ENCODE measurements at regions not wholly inside any gene's neighbourhood (a gene's known extent, or its start where the extent isn't known, plus 50 kb on each side); places are given as distances from the start of the nearest gene placed in this dataset.
A peak's percentile ranks its signal among the peaks of the same experiment; 100 is the strongest.
"Not testable (repeated sequence)": the region's sequence is repeated elsewhere in the genome, so short reads cannot be mapped to it uniquely, and the experiment has no call there.

- H3K4me1 Mint-ChIP-seq = no peaks in the 10 kb centered on the region
- no peaks in the 10 kb centered on the region for H3K9me3 ChIP-seq (ENCODE audit: control insufficient read depth in 2 of 2, low read length in 2 of 2)
- peaks cover 0 to 2% (median 0%) of the 10 kb centered on the region in 7 donors for H3K9me3 Mint-ChIP-seq
- no peaks in the 10 kb centered on the region for H3K36me3 Mint-ChIP-seq
- no peak overlapping the region for H3K4me3 Mint-ChIP-seq
- H3K27me3 ChIP-seq (ENCODE audit: control insufficient read depth, insufficient read depth, low read length) = no peaks in the 10 kb centered on the region
- H3K36me3 ChIP-seq (ENCODE audit: control insufficient read depth, insufficient read depth, low read length) = no peaks in the 10 kb centered on the region
- H3K4me1 ChIP-seq (ENCODE audit: control insufficient read depth, insufficient read depth, low read length, poor library complexity, severe bottlenecking) = no peaks in the 10 kb centered on the region
- DNase-seq = no peak
- H3K27ac Mint-ChIP-seq = peak overlapping the region in 1 of 3 donors; percentile 7
- no peak for ATAC-seq (ENCODE audit: low read depth in 2 of 2)
- H3K27ac ChIP-seq (ENCODE audit: insufficient read depth, low read length, poor library complexity, severe bottlenecking) = no peak overlapping the region
- peaks cover 5% of the 10 kb centered on the region for H3K27me3 Mint-ChIP-seq
- H3K4me3 ChIP-seq (ENCODE audit: low read depth, low read length) = no peak overlapping the region
Observed at GRCh38 chr2:63735263-63735662, 106.4 kb upstream of the UGP2 start.

DNA sequence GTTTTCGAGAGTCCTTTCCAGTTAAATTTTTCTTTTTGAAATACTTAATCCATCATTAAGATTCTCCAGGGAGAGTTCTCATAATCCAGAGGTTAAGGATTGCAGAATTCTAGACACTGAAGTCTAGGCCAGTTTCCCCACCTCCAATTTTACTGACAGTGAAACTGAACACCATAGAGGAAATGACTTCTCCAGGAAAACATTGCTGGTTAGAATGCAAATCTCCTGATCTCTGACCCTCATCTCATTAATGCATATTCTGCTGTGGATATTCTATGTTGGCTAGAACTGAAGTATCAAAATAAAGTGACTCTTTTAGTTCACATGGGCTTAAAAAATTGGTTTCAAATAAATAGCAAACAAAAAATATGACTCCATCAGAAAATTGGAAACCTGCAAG, 105.8 kb upstream of the UGP2 start:
- H3K9me3 Mint-ChIP-seq = peaks cover 0 to 2% (median 0%) of the 10 kb centered on the region in 7 donors
- H3K36me3 Mint-ChIP-seq = no peaks in the 10 kb centered on the region
- no peak overlapping the region for H3K4me3 Mint-ChIP-seq
- H3K27me3 Mint-ChIP-seq = peaks cover 5% of the 10 kb centered on the region
- no peak overlapping the region for H3K27ac Mint-ChIP-seq
- H3K4me3 ChIP-seq (ENCODE audit: low read depth, low read length) = no peak overlapping the region
- H3K27me3 ChIP-seq (ENCODE audit: control insufficient read depth, insufficient read depth, low read length) = no peaks in the 10 kb centered on the region
- no peaks in the 10 kb centered on the region for H3K4me1 Mint-ChIP-seq
- H3K36me3 ChIP-seq (ENCODE audit: control insufficient read depth, insufficient read depth, low read length) = no peaks in the 10 kb centered on the region
- no peak overlapping the region for H3K27ac ChIP-seq (ENCODE audit: insufficient read depth, low read length, poor library complexity, severe bottlenecking)
- no peaks in the 10 kb centered on the region for H3K9me3 ChIP-seq (ENCODE audit: control insufficient read depth in 2 of 2, low read length in 2 of 2)
- DNase-seq (no peak), ATAC-seq (ENCODE audit: low read depth in 2 of 2) (no peak)
- H3K4me1 ChIP-seq (ENCODE audit: control insufficient read depth, insufficient read depth, low read length, poor library complexity, severe bottlenecking) = no peaks in the 10 kb centered on the region

DNA sequence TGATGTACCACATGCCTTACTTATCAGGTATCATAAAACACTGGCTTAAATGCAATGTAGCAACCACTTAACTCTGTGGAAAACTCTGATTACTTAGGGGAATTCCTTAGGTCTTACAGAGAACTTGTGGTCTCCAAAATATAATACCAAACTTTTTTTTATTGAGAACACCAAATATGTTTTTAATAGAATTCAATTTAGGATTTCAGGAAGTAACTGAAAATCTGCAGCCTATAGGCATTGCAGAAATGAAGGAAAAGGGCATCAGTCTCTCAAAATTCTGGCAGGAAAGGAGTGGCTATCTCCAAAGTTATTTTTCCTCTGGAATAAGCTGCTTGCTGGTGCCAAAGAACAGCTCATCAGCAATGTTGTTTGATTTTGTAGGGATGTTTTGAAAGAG, 105.3 kb upstream of the UGP2 start:
- no peaks in the 10 kb centered on the region for H3K36me3 ChIP-seq (ENCODE audit: control insufficient read depth, insufficient read depth, low read length)
- H3K4me1 Mint-ChIP-seq = no peaks in the 10 kb centered on the region
- ATAC-seq (ENCODE audit: low read depth in 2 of 2) = no peak

DNA sequence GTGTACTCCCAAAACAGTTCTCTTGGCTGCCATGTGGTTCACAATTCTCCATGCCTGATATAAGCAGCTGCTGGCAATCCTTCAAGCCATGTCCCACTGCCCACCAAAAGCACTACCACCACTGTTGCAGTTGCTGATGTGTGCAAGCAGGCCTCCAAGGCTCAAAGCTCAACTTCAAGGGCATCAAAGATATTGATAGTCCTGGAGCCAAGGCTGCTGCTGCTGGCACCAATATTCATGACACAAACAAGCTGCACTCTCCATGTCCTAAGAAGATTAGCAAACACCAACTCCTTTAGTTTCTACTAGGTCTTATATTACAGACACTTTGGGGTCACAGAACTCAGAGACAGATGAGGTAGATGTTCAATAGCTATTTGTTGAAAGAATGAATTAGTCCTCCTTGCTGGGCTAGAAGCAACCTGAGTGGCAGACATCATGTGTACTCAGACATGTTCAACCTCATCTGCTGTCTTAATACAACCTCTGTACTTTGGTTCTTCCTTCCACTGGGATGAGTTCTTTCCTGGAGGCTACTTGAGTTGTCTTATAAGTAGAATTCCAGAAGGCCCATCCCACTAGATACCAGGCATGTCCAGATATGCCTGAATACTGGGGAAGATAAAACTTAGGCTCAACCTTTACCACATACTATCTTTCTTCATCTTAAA, 104.5 kb upstream of the UGP2 start:
- DNase-seq = no peak

More for the DNA sequence above, 105.3 kb upstream of the UGP2 start:
- DNase-seq = no peak
- no peaks in the 10 kb centered on the region for H3K9me3 ChIP-seq (ENCODE audit: control insufficient read depth in 2 of 2, low read length in 2 of 2)
- no peak overlapping the region for H3K27ac Mint-ChIP-seq
- H3K4me1 ChIP-seq (ENCODE audit: control insufficient read depth, insufficient read depth, low read length, poor library complexity, severe bottlenecking) = no peaks in the 10 kb centered on the region
- H3K36me3 Mint-ChIP-seq = no peaks in the 10 kb centered on the region
- H3K9me3 Mint-ChIP-seq = peaks cover 0 to 2% (median 0%) of the 10 kb centered on the region in 7 donors
- no peak overlapping the region for H3K4me3 Mint-ChIP-seq
- H3K27me3 Mint-ChIP-seq = peaks cover 5% of the 10 kb centered on the region
- no peaks in the 10 kb centered on the region for H3K27me3 ChIP-seq (ENCODE audit: control insufficient read depth, insufficient read depth, low read length)
- no peak overlapping the region for H3K27ac ChIP-seq (ENCODE audit: insufficient read depth, low read length, poor library complexity, severe bottlenecking)
- no peak overlapping the region for H3K4me3 ChIP-seq (ENCODE audit: low read depth, low read length)

DNA sequence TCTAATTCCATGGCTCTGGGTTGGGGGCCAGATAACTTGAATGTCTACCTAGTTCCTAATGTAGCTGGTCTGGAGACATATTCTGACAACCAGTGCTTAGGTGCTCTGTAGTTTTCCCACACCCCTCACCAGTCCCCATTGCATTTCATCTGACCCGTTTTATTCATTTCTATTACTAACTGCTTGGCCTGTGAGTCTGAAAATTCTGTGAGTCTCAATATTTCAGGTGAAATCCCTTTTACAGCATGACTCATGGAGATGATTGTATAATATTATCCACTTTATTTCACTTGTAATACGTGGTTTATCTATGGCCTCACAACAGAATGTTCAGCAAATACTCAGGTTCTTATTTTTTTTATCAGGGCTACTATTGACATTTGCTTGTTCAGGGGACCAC, 103.7 kb upstream of the UGP2 start:
- Mint-ChIP-seq H3K9me3 (peaks cover 0 to 2% (median 0%) of the 10 kb centered on the region in 7 donors), H3K27ac (no peak overlapping the region), H3K27me3 (peaks cover 5% of the 10 kb centered on the region), H3K4me1 (no peaks in the 10 kb centered on the region), H3K36me3 (no peaks in the 10 kb centered on the region), H3K4me3 (no peak overlapping the region)
- no peaks in the 10 kb centered on the region for H3K4me1 ChIP-seq (ENCODE audit: control insufficient read depth, insufficient read depth, low read length, poor library complexity, severe bottlenecking)
- H3K9me3 ChIP-seq (ENCODE audit: control insufficient read depth in 2 of 2, low read length in 2 of 2) = no peaks in the 10 kb centered on the region
- no peak overlapping the region for H3K27ac ChIP-seq (ENCODE audit: insufficient read depth, low read length, poor library complexity, severe bottlenecking)
- no peak overlapping the region for H3K4me3 ChIP-seq (ENCODE audit: low read depth, low read length)
- H3K36me3 ChIP-seq (ENCODE audit: control insufficient read depth, insufficient read depth, low read length) = no peaks in the 10 kb centered on the region
- ATAC-seq (ENCODE audit: low read depth in 2 of 2) (no peak), DNase-seq (no peak)
- H3K27me3 ChIP-seq (ENCODE audit: control insufficient read depth, insufficient read depth, low read length) = no peaks in the 10 kb centered on the region

More for the DNA sequence above, 104.5 kb upstream of the UGP2 start:
- Mint-ChIP-seq H3K27me3 (peaks cover 5% of the 10 kb centered on the region), H3K4me1 (no peaks in the 10 kb centered on the region), H3K9me3 (peaks cover 0 to 2% (median 0%) of the 10 kb centered on the region in 7 donors), H3K4me3 (no peak overlapping the region), H3K36me3 (no peaks in the 10 kb centered on the region), H3K27ac (peak overlapping the region in 1 of 3 donors; percentile 48)
- no peak for ATAC-seq (ENCODE audit: low read depth in 2 of 2)
- H3K9me3 ChIP-seq (ENCODE audit: control insufficient read depth in 2 of 2, low read length in 2 of 2) = no peaks in the 10 kb centered on the region
- no peak overlapping the region for H3K27ac ChIP-seq (ENCODE audit: insufficient read depth, low read length, poor library complexity, severe bottlenecking)
- H3K36me3 ChIP-seq (ENCODE audit: control insufficient read depth, insufficient read depth, low read length) = no peaks in the 10 kb centered on the region
- no peaks in the 10 kb centered on the region for H3K4me1 ChIP-seq (ENCODE audit: control insufficient read depth, insufficient read depth, low read length, poor library complexity, severe bottlenecking)
- H3K4me3 ChIP-seq (ENCODE audit: low read depth, low read length) = no peak overlapping the region
- H3K27me3 ChIP-seq (ENCODE audit: control insufficient read depth, insufficient read depth, low read length) = no peaks in the 10 kb centered on the region

DNA sequence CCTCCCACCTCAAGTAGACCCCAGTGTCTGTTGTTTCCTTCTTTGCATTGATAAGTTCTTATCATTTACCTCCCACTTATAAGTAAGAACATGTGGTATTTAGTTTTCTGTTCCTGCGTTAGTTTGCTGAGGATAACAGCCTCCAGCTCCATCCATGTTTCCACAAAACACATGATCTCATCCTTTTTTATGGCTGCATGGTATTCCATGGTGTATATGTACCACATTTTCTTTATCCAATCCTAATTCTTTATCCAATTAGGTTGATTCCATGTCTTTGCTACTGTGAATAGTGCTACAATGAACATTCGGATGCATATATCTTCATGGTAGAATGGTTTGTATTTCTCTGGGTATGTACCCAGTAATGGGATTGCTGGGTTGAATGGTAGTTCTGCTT, 102.5 kb upstream of the UGP2 start:
- not testable (repeated sequence) for H3K4me1 Mint-ChIP-seq; DNase-seq; H3K4me3 ChIP-seq (ENCODE audit: low read depth, low read length); ATAC-seq (ENCODE audit: low read depth in 2 of 2); H3K27ac Mint-ChIP-seq; H3K4me1 ChIP-seq (ENCODE audit: control insufficient read depth, insufficient read depth, low read length, poor library complexity, severe bottlenecking); H3K36me3 Mint-ChIP-seq; H3K4me3 Mint-ChIP-seq; H3K27me3 Mint-ChIP-seq; H3K9me3 Mint-ChIP-seq; H3K27me3 ChIP-seq (ENCODE audit: control insufficient read depth, insufficient read depth, low read length); H3K36me3 ChIP-seq (ENCODE audit: control insufficient read depth, insufficient read depth, low read length); H3K9me3 ChIP-seq (ENCODE audit: control insufficient read depth in 2 of 2, low read length in 2 of 2); H3K27ac ChIP-seq (ENCODE audit: insufficient read depth, low read length, poor library complexity, severe bottlenecking)

GRCh38 chr2:63740020-63740419, 101.7 kb upstream of the UGP2 start:
- peaks cover 0 to 2% (median 0%) of the 10 kb centered on the region in 7 donors for H3K9me3 Mint-ChIP-seq
- H3K27ac Mint-ChIP-seq = no peak overlapping the region
- Histone ChIP-seq H3K27me3 (ENCODE audit: control insufficient read depth, insufficient read depth, low read length) (no peaks in the 10 kb centered on the region), H3K36me3 (ENCODE audit: control insufficient read depth, insufficient read depth, low read length) (no peaks in the 10 kb centered on the region), H3K9me3 (ENCODE audit: control insufficient read depth in 2 of 2, low read length in 2 of 2) (no peaks in the 10 kb centered on the region), H3K27ac (ENCODE audit: insufficient read depth, low read length, poor library complexity, severe bottlenecking) (no peak overlapping the region), H3K4me1 (ENCODE audit: control insufficient read depth, insufficient read depth, low read length, poor library complexity, severe bottlenecking) (no peaks in the 10 kb centered on the region), H3K4me3 (ENCODE audit: low read depth, low read length) (no peak overlapping the region)
- DNase-seq (no peak), ATAC-seq (ENCODE audit: low read depth in 2 of 2) (no peak)
- no peak overlapping the region for H3K4me3 Mint-ChIP-seq
- H3K4me1 Mint-ChIP-seq = no peaks in the 10 kb centered on the region
- peaks cover 5% of the 10 kb centered on the region for H3K27me3 Mint-ChIP-seq
- H3K36me3 Mint-ChIP-seq = no peaks in the 10 kb centered on the region

GRCh38 chr2:63740943-63741342, 100.8 kb upstream of the UGP2 start:
- Mint-ChIP-seq H3K27me3 (peaks cover 9% of the 10 kb centered on the region), H3K4me3 (no peak overlapping the region), H3K4me1 (no peaks in the 10 kb centered on the region), H3K9me3 (peaks cover 0 to 2% (median 0%) of the 10 kb centered on the region in 7 donors), H3K36me3 (no peaks in the 10 kb centered on the region), H3K27ac (no peak overlapping the region)
- H3K36me3 ChIP-seq (ENCODE audit: control insufficient read depth, insufficient read depth, low read length) = no peaks in the 10 kb centered on the region
- no peaks in the 10 kb centered on the region for H3K4me1 ChIP-seq (ENCODE audit: control insufficient read depth, insufficient read depth, low read length, poor library complexity, severe bottlenecking)
- H3K27me3 ChIP-seq (ENCODE audit: control insufficient read depth, insufficient read depth, low read length) = no peaks in the 10 kb centered on the region
- ATAC-seq (ENCODE audit: low read depth in 2 of 2) = no peak
- no peak for DNase-seq
- no peaks in the 10 kb centered on the region for H3K9me3 ChIP-seq (ENCODE audit: control insufficient read depth in 2 of 2, low read length in 2 of 2)
- no peak overlapping the region for H3K4me3 ChIP-seq (ENCODE audit: low read depth, low read length)
- no peak overlapping the region for H3K27ac ChIP-seq (ENCODE audit: insufficient read depth, low read length, poor library complexity, severe bottlenecking)

Data from CD4-positive, CD25-positive, alpha-beta regulatory T cell (primary cell).